HL-60/S4 treated with retinoic acid at 250 ng/mL for 4 days and 3 days (cell line): ENCODE measurements at regions not wholly inside any gene's neighbourhood (a gene's known extent, or its start where the extent isn't known, plus 50 kb on each side); places are given as distances from the start of the nearest gene placed in this dataset.
"Not testable (repeated sequence)": the region's sequence is repeated elsewhere in the genome, so short reads cannot be mapped to it uniquely, and the experiment has no call there.

Source experiments
- in situ Hi-C: fragments of 300-500 bp; cut with MboI; formaldehyde crosslinking; loops from 2 replicates; pipeline ENCODE4 v1.7.0; 2022; ENCODE audit warnings: low sequenced_read_pairs

GRCh38 chr18:59983506-59983905 is 83.7 kb downstream of the PMAIP1 start:
- in situ Hi-C loops: loop anchor here (25.0 kb wide), 1 partner anchor 146 kb away; no protein-coding TSS in a partner anchor

DNA sequence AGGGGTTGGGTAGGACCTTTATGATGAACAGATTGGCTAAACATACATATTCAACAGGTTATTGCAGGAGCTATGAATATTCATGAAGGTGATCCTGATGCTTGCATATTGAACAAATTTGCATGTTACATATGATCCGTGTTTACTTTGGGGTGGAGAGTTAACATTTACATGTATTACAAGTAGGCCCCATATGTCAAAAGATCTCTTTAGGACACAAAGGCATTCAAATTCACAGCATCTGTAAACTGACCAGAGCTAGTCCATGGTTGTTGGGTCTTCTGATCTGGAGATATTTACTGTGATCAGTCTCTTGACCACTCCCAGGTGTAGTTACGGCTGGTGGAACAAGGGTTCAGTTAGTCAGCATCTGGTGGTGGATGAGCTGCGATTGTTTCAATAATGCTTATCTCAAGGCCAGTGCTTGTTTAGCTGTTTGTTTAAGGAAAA is 80.4 kb downstream of the PMAIP1 start:
- in situ Hi-C loops: loop anchor here (25.0 kb wide), 1 partner anchor 143 kb away; no protein-coding TSS in a partner anchor

- in situ Hi-C loops: no loop called here
Measured at GRCh38 chr18:59971871-59972428, 72.2 kb downstream of the PMAIP1 start.

DNA sequence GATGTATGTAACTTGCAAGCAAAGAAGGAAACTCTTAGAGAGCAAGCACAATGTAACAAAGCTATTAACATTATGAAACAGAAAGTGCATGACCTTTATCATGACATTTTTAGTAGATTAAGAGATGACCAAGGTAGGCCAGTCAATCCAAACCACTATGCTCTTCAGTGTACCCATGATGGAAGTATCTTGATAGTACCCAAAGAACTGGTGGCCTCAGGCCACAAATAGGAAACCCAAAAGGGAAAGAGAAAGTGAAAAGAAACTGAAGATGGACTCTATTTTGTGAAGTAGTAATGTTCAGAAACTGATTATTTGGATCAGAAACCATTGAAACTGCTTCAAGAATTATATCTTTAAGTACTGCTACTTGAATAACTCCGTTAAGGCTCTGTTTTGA is 71.3 kb downstream of the PMAIP1 start:
- in situ Hi-C loops: not testable (repeated sequence)

- in situ Hi-C loops: not testable (repeated sequence)
Measured at GRCh38 chr18:59969477-59970028, 69.8 kb downstream of the PMAIP1 start.

DNA sequence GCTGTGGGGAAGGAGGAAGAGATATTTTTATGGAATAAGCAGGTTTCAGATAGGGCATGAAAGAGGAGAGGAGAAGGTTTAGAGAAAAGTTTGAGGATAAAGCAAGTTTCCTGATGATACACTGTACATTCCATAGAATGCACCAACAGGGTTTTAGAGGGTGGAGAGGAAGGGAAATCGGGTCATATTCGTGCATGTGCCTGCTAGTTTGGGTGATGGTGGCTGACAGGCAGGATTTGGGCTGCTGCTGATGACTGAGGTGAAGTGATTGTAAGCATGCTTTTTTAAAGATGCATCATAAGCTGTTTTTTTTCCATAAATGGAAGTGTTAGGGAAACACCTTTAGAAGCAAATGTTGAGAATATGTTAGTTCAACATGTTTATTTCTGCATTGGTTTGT is 68.8 kb downstream of the PMAIP1 start:
- in situ Hi-C loops: no loop called here

- in situ Hi-C loops: no loop called here
Measured at GRCh38 chr18:59967878-59968277, 68.1 kb downstream of the PMAIP1 start.

GRCh38 chr18:59966913-59967312 is 67.1 kb downstream of the PMAIP1 start:
- in situ Hi-C loops: no loop called here

GRCh38 chr18:59963229-59963628 is 63.4 kb downstream of the PMAIP1 start:
- in situ Hi-C loops: no loop called here

DNA sequence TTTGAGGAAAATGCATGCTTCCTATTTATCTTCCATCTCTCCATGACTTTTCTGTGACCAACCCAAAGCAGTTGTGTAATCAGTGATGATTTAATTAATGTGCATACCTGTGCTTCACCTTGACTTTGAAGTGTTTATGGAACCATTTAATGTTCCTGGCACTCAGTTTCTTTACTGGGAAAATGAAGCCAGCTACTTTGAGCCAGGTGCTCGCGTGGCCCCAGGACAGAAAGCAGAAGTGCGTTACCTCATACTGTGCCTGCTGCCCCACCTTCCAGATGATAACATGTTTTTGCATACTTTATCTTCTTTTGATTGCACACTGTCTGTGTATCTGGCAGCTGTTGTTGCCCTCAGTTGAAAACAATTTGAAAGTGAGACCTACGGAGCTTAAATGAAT is 61.3 kb downstream of the PMAIP1 start:
- in situ Hi-C loops: no loop called here

GRCh38 chr18:59960272-59960671 is 60.5 kb downstream of the PMAIP1 start:
- in situ Hi-C loops: no loop called here

DNA sequence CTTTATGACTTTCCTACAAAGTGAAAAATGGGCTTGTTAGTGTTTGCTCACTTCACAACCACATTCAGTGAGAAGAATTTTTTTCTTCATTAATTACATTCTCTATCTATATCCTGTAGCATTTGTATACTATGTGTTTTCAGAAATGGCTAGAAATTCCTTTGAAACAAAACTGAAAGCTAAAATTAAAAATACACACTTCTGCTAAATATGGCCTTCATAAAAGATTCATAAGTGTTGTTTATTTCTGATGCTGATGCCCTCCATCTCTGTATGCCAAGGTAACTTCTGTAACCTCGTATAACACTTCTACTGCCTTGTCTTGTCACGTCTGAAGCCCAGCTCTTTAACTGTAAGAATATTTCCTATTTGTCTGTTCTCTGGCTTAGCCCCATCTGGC is 59.8 kb downstream of the PMAIP1 start:
- in situ Hi-C loops: no loop called here

DNA sequence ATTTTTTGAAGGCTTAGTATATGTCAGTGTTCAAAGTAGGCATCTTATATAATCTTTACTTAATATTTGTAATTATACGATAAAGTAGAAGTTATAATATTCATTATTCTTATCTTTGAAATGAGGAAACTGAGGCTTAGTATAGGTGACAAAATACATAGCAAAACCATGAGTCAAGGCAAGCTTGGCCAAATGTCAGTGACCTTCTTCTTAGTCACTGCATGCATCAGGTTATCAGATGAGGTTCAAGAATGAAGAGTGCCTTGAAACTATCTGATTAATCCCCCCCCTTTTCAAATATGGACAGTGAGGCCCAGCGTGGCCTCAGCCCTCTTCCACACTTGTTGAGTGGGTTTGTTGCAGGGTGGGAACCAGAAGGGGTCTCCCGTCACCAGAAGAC is 59.3 kb downstream of the PMAIP1 start:
- in situ Hi-C loops: no loop called here

DNA sequence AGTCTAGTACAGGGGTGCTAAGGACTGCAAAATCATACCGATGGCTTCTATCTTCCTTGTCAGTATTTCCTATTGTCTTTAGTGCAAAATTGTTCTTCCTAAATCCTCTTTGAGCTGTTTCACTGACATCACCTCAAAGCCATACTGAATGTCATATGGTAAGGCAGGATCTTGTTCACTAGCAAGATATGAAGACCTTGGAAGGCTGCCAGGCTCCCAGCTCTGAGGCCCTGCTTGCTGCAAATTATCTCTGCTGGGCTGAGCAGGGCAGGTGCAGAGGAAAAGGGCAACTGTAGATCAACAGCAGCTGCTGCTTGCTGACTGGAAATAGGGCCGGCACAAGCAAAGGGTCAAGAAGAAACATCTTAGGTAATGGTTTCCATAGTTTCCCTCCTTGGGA is 58.2 kb downstream of the PMAIP1 start:
- in situ Hi-C loops: no loop called here

GRCh38 chr18:59954755-59955156 is 55.0 kb downstream of the PMAIP1 start:
- in situ Hi-C loops: no loop called here

- in situ Hi-C loops: no loop called here
Measured at GRCh38 chr18:59954241-59954640, 54.4 kb downstream of the PMAIP1 start.
